NT2/D1 (cell line): ENCODE measurements at regions not wholly inside any gene's neighbourhood (a gene's known extent, or its start where the extent isn't known, plus 50 kb on each side); places are given as distances from the start of the nearest gene placed in this dataset.

Experiments used
- DNase-seq: peaks from one replicate; pipeline ENCODE4 v3.0.0-alpha.2; 2011; ENCODE audit warnings: low read depth, low spot score
- H3K27me3 ChIP-seq: 2 replicates; pipeline ENCODE4 v1.6.0; 2011; ENCODE audit warnings: mild to moderate bottlenecking; ENCODE audit not compliant: insufficient read length, insufficient read depth
- H3K36me3 ChIP-seq: 2 replicates; pipeline ENCODE4 v1.6.1; 2011; ENCODE audit warnings: mild to moderate bottlenecking, low read length, mixed read lengths; ENCODE audit not compliant: insufficient read depth, insufficient read length
- H3K4me1 ChIP-seq: 2 replicates; pipeline ENCODE4 v1.5.1; 2011; ENCODE audit not compliant: insufficient read depth, insufficient read length
- H3K4me3 ChIP-seq: 2 replicates; pipeline ENCODE4 v1.5.1; 2011; ENCODE audit warnings: low read depth; ENCODE audit not compliant: insufficient read length
- H3K9ac ChIP-seq: 2 replicates; pipeline ENCODE4 v1.6.0; 2011; ENCODE audit warnings: low read depth; ENCODE audit not compliant: insufficient read length
- H3K9me3 ChIP-seq: 2 replicates; pipeline ENCODE4 v1.5.1; 2011; ENCODE audit warnings: mild to moderate bottlenecking, low read length; ENCODE audit not compliant: insufficient read depth
- SUZ12 ChIP-seq: IDR thresholded peaks from 2 replicates; pipeline ENCODE4 v1.6.1; 2011; ENCODE audit not compliant: insufficient read length, insufficient read depth; ENCODE audit errors: extremely low read depth
- YY1 ChIP-seq: IDR thresholded peaks from 2 replicates; pipeline ENCODE4 v1.6.1; 2011; ENCODE audit not compliant: insufficient read length, insufficient read depth
- ZNF274 ChIP-seq: IDR thresholded peaks from 2 replicates; pipeline ENCODE4 v1.6.1; 2011; ENCODE audit warnings: mild to moderate bottlenecking, low read depth, low read length

DNA sequence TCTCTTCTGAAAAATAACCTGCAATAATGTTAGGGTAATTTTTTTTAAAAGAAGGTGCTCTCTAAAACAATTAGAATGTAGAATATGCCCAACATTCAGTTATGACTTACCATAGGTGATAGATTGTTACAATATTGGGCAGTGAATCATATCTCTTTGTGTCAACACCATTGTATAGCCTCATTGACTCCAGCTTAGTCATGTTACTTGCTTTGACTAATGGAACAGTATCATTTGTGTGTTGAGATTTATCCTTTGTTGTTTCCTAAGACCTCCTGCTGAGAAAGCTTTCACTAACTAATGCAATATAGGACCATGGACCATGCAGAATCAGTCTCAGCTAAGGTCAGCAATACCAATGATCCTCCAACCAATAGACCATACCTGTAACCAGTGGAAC, 1106.4 kb downstream of the SI start:
- no peak overlapping the region for H3K4me3 ChIP-seq
- DNase-seq: no peak
- no peaks in the 10 kb centered on the region for H3K27me3 ChIP-seq
- TF ChIP-seq YY1 (no peak), ZNF274 (no peak), SUZ12 (no peak)
- no peak overlapping the region for H3K9ac ChIP-seq
- H3K36me3 ChIP-seq: no peaks in the 10 kb centered on the region
- H3K9me3 ChIP-seq: no peaks in the 10 kb centered on the region
- no peaks in the 10 kb centered on the region for H3K4me1 ChIP-seq

DNA sequence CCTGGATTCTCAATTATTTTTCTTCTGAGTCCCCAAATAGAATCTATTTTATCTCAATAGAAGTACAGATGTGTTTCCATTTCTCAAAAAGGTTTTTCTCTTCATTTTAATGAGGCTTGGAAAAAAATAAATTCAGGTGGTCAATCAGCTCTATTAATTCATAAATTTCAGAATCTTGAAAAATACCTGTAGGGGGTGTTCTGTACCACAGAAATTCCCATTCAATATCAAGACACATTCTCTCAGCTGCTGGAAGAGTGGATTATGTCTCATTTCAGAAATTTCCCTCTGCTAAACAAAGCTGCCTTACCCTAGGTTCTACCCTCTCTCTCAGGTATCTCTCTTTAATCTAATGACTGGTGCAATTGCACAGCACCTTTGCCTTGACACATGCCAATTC, 1121.2 kb downstream of the SI start:
- Histone ChIP-seq H3K4me3 (no peak overlapping the region), H3K9me3 (no peaks in the 10 kb centered on the region), H3K27me3 (no peaks in the 10 kb centered on the region), H3K9ac (no peak overlapping the region), H3K36me3 (no peaks in the 10 kb centered on the region), H3K4me1 (no peaks in the 10 kb centered on the region)
- no peak for DNase-seq
- TF ChIP-seq ZNF274: no peak
- no peak for TF ChIP-seq YY1
- no peak for TF ChIP-seq SUZ12

DNA sequence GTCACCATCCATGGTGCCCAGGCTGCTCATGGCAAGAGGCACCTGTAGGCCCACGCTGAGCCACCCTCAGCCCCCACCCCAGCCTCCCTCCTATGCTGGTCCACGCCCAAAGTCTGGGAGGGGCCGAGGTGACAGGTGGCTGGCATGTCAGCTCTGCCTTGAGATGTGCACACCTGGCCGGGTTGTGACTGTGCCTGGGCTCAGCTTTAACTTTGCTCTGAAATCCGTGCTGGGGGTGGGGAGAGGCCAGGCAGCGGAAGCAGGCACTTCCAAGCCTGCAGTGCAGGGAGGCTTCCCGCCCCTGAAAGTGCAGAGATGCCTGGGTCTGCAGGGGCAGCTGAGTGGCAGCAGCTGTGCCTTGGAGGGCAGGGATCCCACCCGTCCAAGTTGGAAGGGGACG, 1124.8 kb downstream of the SI start:
- Histone ChIP-seq H3K27me3 (no peaks in the 10 kb centered on the region), H3K36me3 (no peaks in the 10 kb centered on the region), H3K4me3 (no peak overlapping the region), H3K9ac (no peak overlapping the region), H3K4me1 (no peaks in the 10 kb centered on the region), H3K9me3 (no peaks in the 10 kb centered on the region)
- TF ChIP-seq YY1: no peak
- no peak for TF ChIP-seq ZNF274
- no peak for TF ChIP-seq SUZ12
- DNase-seq: no peak

DNA sequence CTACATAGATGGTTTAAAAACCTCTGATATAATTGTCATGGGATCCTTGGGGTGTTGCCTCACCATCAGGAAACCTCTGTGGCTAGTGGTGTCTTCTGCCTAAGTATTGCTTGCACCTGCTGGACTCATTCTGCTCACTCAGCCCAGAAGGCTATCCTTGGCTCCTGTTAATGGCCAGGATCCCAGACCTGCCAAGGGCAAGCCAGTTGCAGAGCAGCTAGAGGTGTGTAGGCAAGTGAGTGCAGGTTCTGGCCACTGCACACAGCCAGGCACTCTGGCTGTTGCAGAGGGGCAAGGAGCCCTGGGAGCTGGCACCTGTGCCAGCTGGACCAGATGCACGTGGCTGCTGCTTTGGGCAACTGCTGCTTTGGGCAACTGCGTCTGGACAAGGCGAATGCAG, 1125.8 kb downstream of the SI start:
- no peaks in the 10 kb centered on the region for H3K4me1 ChIP-seq
- H3K9ac ChIP-seq: no peak overlapping the region
- no peak overlapping the region for H3K4me3 ChIP-seq
- TF ChIP-seq SUZ12 (no peak), YY1 (no peak)
- no peaks in the 10 kb centered on the region for H3K27me3 ChIP-seq
- no peaks in the 10 kb centered on the region for H3K9me3 ChIP-seq
- H3K36me3 ChIP-seq: no peaks in the 10 kb centered on the region
- DNase-seq: no peak

DNA sequence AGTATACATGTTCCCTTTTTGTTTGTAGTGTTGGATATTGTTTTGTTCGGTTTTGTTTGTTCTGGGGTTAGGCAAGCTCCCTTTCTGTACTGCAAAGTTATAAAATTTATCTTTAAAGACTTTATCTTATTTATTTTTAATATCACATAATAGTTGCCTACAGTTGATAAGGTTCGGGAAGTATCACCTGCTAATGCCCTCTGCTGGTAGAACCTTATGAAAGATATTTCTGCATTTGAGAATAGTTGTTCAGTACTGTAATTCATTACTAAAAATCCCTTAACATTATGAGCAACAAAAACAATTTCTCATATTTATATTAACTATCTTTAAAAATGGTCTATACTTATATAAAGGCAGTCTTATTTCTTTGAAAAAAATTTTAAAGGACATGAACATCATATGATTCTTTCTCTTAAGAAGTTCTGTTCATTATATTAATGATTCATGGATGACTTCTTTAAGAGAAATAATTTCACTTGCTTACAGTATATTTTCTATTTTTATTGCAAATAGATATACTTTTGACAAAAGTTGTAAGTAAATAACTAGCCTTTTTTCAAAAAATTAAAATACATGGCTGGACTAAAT, 1126.8 kb downstream of the SI start:
- Histone ChIP-seq H3K27me3 (no peaks in the 10 kb centered on the region), H3K4me3 (no peak overlapping the region), H3K36me3 (no peaks in the 10 kb centered on the region), H3K9me3 (no peaks in the 10 kb centered on the region), H3K4me1 (no peaks in the 10 kb centered on the region), H3K9ac (no peak overlapping the region)
- TF ChIP-seq SUZ12 (no peak), ZNF274 (no peak), YY1 (no peak)
- no peak for DNase-seq

DNA sequence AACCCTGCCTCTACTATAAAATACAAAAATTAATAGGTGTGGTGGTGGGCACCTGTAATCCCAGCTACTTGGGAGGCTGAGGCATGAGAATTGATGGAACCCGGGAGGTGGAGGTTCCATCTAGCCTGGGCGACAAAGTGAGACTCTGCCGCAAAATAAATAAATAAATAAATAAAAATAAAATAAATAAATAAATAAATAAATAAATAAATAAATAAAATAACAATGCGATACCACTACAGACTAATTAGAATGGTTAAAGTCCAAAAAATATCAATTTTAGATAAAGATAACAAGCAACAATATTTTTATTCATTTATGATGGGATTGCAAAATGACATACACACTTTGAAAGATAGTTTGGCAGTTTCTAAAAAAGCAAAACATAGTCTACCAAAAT, 1131.5 kb downstream of the SI start:
- Histone ChIP-seq H3K36me3 (no peaks in the 10 kb centered on the region), H3K9ac (no peak overlapping the region), H3K27me3 (no peaks in the 10 kb centered on the region), H3K4me3 (no peak overlapping the region), H3K9me3 (no peaks in the 10 kb centered on the region), H3K4me1 (no peaks in the 10 kb centered on the region)
- no peak for DNase-seq
- TF ChIP-seq ZNF274 (no peak), SUZ12 (no peak), YY1 (no peak)

DNA sequence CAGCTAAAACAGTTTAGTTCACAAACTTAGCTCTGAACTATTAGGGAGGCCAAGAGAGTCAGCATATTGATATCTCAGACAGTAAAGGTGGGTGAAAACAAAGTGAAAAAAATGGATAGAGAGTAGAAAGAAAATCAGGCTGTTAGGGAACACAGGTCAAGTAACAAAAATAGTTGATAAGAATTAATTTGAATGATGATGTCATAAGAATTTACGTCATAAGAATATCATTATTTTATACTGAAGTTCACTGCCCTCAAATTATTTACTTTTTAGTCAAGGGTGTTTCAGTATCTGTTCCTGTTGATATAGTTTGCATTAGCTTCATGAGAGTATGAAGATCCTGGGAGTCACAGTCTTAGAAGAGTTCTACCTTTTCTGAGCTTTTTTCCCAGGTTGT, 1134.6 kb downstream of the SI start:
- no peaks in the 10 kb centered on the region for H3K4me1 ChIP-seq
- H3K9me3 ChIP-seq: no peaks in the 10 kb centered on the region
- DNase-seq: no peak
- no peaks in the 10 kb centered on the region for H3K36me3 ChIP-seq
- no peaks in the 10 kb centered on the region for H3K27me3 ChIP-seq
- no peak for TF ChIP-seq SUZ12
- no peak for TF ChIP-seq ZNF274
- no peak for TF ChIP-seq YY1
- no peak overlapping the region for H3K9ac ChIP-seq
- H3K4me3 ChIP-seq: no peak overlapping the region

DNA sequence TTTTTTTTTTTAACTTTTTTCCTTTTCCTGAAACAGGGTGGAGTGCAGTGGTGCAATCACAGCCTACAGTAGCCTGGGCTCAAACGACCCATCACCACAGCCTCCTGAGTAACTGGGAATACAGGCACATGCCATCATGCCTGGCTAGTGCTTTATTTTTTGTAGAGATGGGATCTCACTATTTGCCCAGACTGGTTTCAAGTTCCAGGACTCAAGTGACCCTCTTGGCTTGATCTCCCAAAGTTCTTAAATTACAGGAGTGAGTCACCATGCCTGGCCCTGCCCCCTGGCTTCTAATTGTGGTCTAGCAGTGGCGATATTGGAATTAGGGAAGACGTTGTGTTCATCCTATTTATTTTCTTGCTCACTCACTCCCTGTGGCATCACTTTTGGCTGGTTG, 1138.4 kb downstream of the SI start:
- no peak overlapping the region for H3K4me3 ChIP-seq
- H3K4me1 ChIP-seq: no peaks in the 10 kb centered on the region
- H3K9me3 ChIP-seq: no peaks in the 10 kb centered on the region
- H3K36me3 ChIP-seq: no peaks in the 10 kb centered on the region
- H3K9ac ChIP-seq: no peak overlapping the region
- TF ChIP-seq SUZ12 (no peak), ZNF274 (no peak), YY1 (no peak)
- DNase-seq: no peak
- H3K27me3 ChIP-seq: no peaks in the 10 kb centered on the region
